HCT116 (cell line): ENCODE measurements at regions not wholly inside any gene's neighbourhood (a gene's known extent, or its start where the extent isn't known, plus 50 kb on each side); places are given as distances from the start of the nearest gene placed in this dataset.
"Not testable (repeated sequence)": the region's sequence is repeated elsewhere in the genome, so short reads cannot be mapped to it uniquely, and the experiment has no call there.

Experiments used
- ATAC-seq: fragments of 200-7000 bp; cut with Tn5 transposase; 2 replicates; pipeline ENCODE4 v1.9.1; 2020; ENCODE audit warnings: mild to moderate bottlenecking, moderate library complexity
- BruUV-seq: library from RNA; stranded (reverse); fragments of 400-500 nt; replicated peaks from 2 replicates; lab custom pipeline; 2021; lab: Mats Ljungman, UMichigan
- CTCF ChIA-PET: fragments of 300-600 bp; sonication (Branson Sonifier 250); formaldehyde crosslinking; loops from one replicate; lab custom pipeline; 2021; ENCODE audit warnings: antibody characterized with exemption; lab: Charles Lee
- POLR2A ChIA-PET: fragments of 300-600, 350-600 bp; sonication (Branson Sonifier 250); formaldehyde crosslinking; loops from one replicate; lab custom pipeline; 2021; ENCODE audit warnings: antibody characterized with exemption; lab: Charles Lee
- RAD21 ChIA-PET, 2 experiments: fragments of 300-600 bp; sonication (Branson Sonifier 250); formaldehyde crosslinking; loops; one replicate each; lab custom pipeline; 2023; ENCODE audit warnings: low total read pairs in 2 of 2; ENCODE audit not compliant: uncharacterized antibody in 2 of 2, unreplicated experiment in 2 of 2, low non-redundant PET in 1 of 2; lab: Charles Lee
- DNase-seq: peaks from one replicate; pipeline ENCODE4 v3.0.0-alpha.2; 2010; ENCODE audit warnings: low read depth, low spot score
- H2AFZ ChIP-seq: fragments of 200-600 bp; shearing (Covaris generic), sonication (generic); 2 replicates; pipeline ENCODE4 v1.6.1; 2017; ENCODE audit warnings: low read depth, mixed run types, mixed read lengths, antibody characterized with exemption, low read length; ENCODE audit not compliant: poor library complexity, severe bottlenecking
- H3K27ac ChIP-seq: 2 replicates; pipeline ENCODE4 v1.5.1; 2012; ENCODE audit warnings: low read depth, low read length
- H3K27me3 ChIP-seq: fragments of 200-600 bp; sonication (generic); 2 replicates; pipeline ENCODE4 v1.6.1; 2016; ENCODE audit warnings: mixed run types, low read length, mixed read lengths; ENCODE audit not compliant: insufficient read depth
- H3K36me3 ChIP-seq, 2 experiments: fragments of 200-500 bp in 1 of 2; fragments of 200-600 bp in 1 of 2; sonication (Bioruptor generic) in 1 of 2; sonication (generic) in 1 of 2; 2 replicates each; pipeline versions ENCODE4 v1.5.1 to v1.6.1; 2014 to 2016; ENCODE audit warnings: low read length in 2 of 2, inconsistent platforms in 1 of 2, mixed read lengths in 1 of 2, mixed run types in 1 of 2; ENCODE audit not compliant: insufficient read depth in 2 of 2, control insufficient read depth in 1 of 2
- H3K4me1 ChIP-seq, 2 experiments: fragments of 200-600 bp in 1 of 2; sonication (generic) in 1 of 2; 2 replicates each; pipeline versions ENCODE4 v1.5.1 to v1.6.1; 2012 to 2017; ENCODE audit warnings: low read length in 2 of 2, inconsistent platforms in 1 of 2, mild to moderate bottlenecking in 1 of 2, mixed read lengths in 1 of 2, mixed run types in 1 of 2, moderate library complexity in 1 of 2; ENCODE audit not compliant: insufficient read depth in 2 of 2, control insufficient read depth in 1 of 2
- H3K4me2 ChIP-seq: fragments of 200-600 bp; sonication (generic); 2 replicates; pipeline ENCODE4 v1.6.1; 2017; ENCODE audit warnings: mixed run types, low read length, mixed read lengths
- H3K4me3 ChIP-seq, 2 experiments: fragments of 200-600 bp in 1 of 2; sonication (generic) in 1 of 2; replicated peaks in 1 of 2; 2 replicates each; pipeline ENCODE4 v1.5.1; 2011 to 2016; ENCODE audit warnings: low read length in 2 of 2, control low read depth in 1 of 2, low read depth in 1 of 2, mild to moderate bottlenecking in 1 of 2, mixed read lengths in 1 of 2, mixed run types in 1 of 2
- H3K79me2 ChIP-seq: fragments of 200-600 bp; sonication (generic); 2 replicates; pipeline ENCODE4 v1.6.1; 2017; ENCODE audit warnings: mild to moderate bottlenecking, mixed run types, low read length, moderate library complexity, mixed read lengths; ENCODE audit not compliant: insufficient read depth
- H3K9ac ChIP-seq: fragments of 200-600 bp; sonication (generic); 2 replicates; pipeline ENCODE4 v1.6.1; 2016; ENCODE audit warnings: low read length, mixed read lengths
- H3K9me2 ChIP-seq: fragments of 200-600 bp; sonication (generic), shearing (Covaris generic); 2 replicates; pipeline ENCODE4 v1.6.1; 2017; ENCODE audit warnings: mixed run types, mild to moderate bottlenecking, moderate library complexity; ENCODE audit not compliant: insufficient read depth
- H3K9me3 ChIP-seq, 2 experiments: fragments of 200-500 bp in 1 of 2; fragments of 200-600 bp in 1 of 2; sonication (Bioruptor generic) in 1 of 2; sonication (generic) in 1 of 2; 2 replicates each; pipeline ENCODE4 v1.6.1; 2014 to 2017; ENCODE audit warnings: low read length in 2 of 2, mixed read lengths in 2 of 2, inconsistent platforms in 1 of 2, low read depth in 1 of 2, mild to moderate bottlenecking in 1 of 2, mixed run types in 1 of 2, moderate library complexity in 1 of 2; ENCODE audit not compliant: control insufficient read depth in 1 of 2, insufficient read depth in 1 of 2
- H4K20me1 ChIP-seq: fragments of 200-600 bp; sonication (generic), shearing (Covaris generic); 2 replicates; pipeline ENCODE4 v1.6.1; 2017; ENCODE audit warnings: mixed run types, mild to moderate bottlenecking, moderate library complexity; ENCODE audit not compliant: insufficient read depth
- CBX3 ChIP-seq: IDR thresholded peaks from 2 replicates; pipeline ENCODE4 v1.6.1; 2012; ENCODE audit warnings: low read depth
- CTCF ChIP-seq, 3 experiments: fragments of 200-600 bp in 1 of 3; sonication (generic) in 1 of 3; IDR thresholded peaks in 2 of 3; conservative IDR thresholded peaks in 1 of 3; 2 replicates each; pipeline ENCODE4 v1.5.1; 2012 to 2017; ENCODE audit warnings: low read depth in 2 of 3, low read length in 2 of 3, antibody characterized with exemption in 1 of 3, borderline replicate concordance in 1 of 3, control low read depth in 1 of 3, mild to moderate bottlenecking in 1 of 3, mixed read lengths in 1 of 3, mixed run types in 1 of 3, moderate library complexity in 1 of 3; ENCODE audit not compliant: insufficient read depth in 1 of 3
- EGR1 ChIP-seq: IDR thresholded peaks from 2 replicates; pipeline ENCODE4 v1.6.1; 2012; ENCODE audit warnings: low read depth
- ZBTB33 ChIP-seq: IDR thresholded peaks from 2 replicates; pipeline ENCODE4 v1.6.1; 2011; ENCODE audit warnings: mild to moderate bottlenecking, low read length, moderate library complexity; ENCODE audit not compliant: insufficient replicate concordance; ENCODE audit errors: extremely low read depth
- ZFX ChIP-seq: fragments of 450-650 bp; IDR thresholded peaks from 2 replicates; pipeline ENCODE4 v1.6.1; 2017
- intact Hi-C: fragments of 100-400 bp; cut with micrococcal nuclease; formaldehyde crosslinking; loops from 2 replicates; pipeline ENCODE4 v1.10.0; 2022

- CTCF ChIA-PET, result no interaction called here
- no peak for TF ChIP-seq CBX3
- TF ChIP-seq ZFX, result no peak
- TF ChIP-seq EGR1, result no peak
- no peak for TF ChIP-seq ZBTB33
- no peak for TF ChIP-seq CTCF (IDR thresholded peaks at IDR 0.05 in 2 of 3, conservative IDR thresholded peaks at IDR 0.05 in 1 of 3; ENCODE audit: borderline replicate concordance in 1 of 3, insufficient read depth in 1 of 3, low read depth in 2 of 3, low read length in 2 of 3)
- DNase-seq (no peak), ATAC-seq (no peak)
- H3K79me2 ChIP-seq, result no peaks in the 10 kb centered on the region
- no peak overlapping the region for H3K27ac ChIP-seq
- no peaks in the 10 kb centered on the region for H3K27me3 ChIP-seq
- H3K4me3 ChIP-seq, result no peak overlapping the region
- H3K9me2 ChIP-seq, result no peaks in the 10 kb centered on the region
- POLR2A ChIA-PET, result no interaction called here
- no peak overlapping the region for H3K4me2 ChIP-seq
- BruUV-seq, result no TSS peak
- peaks cover 0 to 10% of the 10 kb centered on the region in 2 experiments; a peak in 2 of 4 replicates for H3K4me1 ChIP-seq
- intact Hi-C loops, result no loop called here
- H2AFZ ChIP-seq, result no peak overlapping the region
- no peak overlapping the region for H3K9ac ChIP-seq
- H4K20me1 ChIP-seq, result no peaks in the 10 kb centered on the region
- RAD21 ChIA-PET, result no interaction called here
- no peaks in the 10 kb centered on the region for H3K36me3 ChIP-seq
- no peaks in the 10 kb centered on the region for H3K9me3 ChIP-seq
These were observed 173.1 kb downstream of the TBC1D2B start for GRCh38 chr15:77904436-77904821.

GRCh38 chr15:77903761-77904435, 173.6 kb downstream of the TBC1D2B start:
- H3K4me2 ChIP-seq, H4K20me1 ChIP-seq, H2AFZ ChIP-seq, H3K79me2 ChIP-seq, H3K36me3 ChIP-seq, DNase-seq, RAD21 ChIA-PET, H3K4me3 ChIP-seq, POLR2A ChIA-PET, H3K27ac ChIP-seq, CTCF ChIA-PET, H3K9me3 ChIP-seq, ATAC-seq, H3K4me1 ChIP-seq, H3K9me2 ChIP-seq, H3K27me3 ChIP-seq, BruUV-seq, H3K9ac ChIP-seq: not testable (repeated sequence)
- intact Hi-C loops, result loop anchor here (1.0 kb wide), 1 partner anchor 90 kb away; no protein-coding TSS in a partner anchor
